ENCODE measurements at regions not wholly inside any gene's neighbourhood (a gene's known extent, or its start where the extent isn't known, plus 50 kb on each side); places are given as distances from the start of the nearest gene placed in this dataset.

DNA sequence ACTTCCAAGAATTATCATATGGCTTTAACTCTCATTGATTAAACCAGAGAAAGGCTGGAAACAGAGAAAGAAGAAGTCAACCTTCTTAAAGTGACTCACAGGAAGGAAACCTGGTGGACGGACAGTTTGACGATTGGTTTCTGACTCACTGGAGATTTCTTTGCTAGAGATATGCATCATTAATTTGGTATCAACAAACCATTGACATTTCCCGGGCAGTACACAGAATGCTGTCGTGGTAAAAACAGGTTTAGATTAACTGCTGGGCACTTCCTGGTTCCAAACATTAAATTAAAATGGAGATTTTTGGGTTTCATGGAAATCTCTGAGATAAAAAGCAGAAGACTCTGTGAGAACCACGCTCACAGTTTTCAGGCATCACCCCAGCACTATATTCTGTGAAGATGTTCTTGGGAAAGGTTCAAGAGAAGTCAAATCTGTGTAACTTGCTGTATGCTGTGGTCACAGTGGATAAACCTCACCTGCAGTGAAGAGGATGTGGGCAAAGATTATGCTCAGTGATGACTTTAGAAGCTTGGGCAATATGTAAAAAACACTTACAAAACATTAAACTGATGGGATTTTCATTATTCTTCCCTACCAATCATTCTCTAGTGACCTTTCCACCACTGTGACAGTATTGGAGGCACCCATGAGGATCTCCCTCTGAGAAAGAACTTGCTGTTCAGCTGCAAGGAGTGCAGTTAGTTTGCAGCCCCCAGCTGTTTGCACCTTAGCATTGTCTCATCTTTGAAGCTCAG, 61.1 kb upstream of the CD44 start:
- DNase-seq (ENCODE audit: low read depth) = no peak

GRCh38 chr11:35078470-35078735, 60.6 kb upstream of the CD44 start:
- no peak for DNase-seq (ENCODE audit: low read depth)

DNA sequence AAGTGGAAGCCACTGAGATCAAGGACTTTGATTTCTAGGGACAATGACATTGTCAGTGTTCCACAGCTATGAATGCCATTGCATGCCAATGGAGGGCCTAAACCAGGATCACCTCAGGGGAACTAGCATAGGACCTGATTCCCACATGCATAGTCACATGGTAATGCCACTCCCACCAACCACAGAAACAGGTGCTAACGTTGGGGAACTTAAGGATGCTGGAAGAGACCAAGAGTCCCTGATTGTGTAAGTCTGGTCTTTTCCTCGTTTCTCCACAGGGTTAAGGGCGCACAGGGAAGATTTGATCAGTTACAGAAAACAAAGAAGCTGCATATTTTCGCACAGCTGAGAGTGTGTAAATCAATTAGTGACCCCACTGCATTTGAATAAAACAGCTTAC, 59.4 kb upstream of the CD44 start:
- no peak for DNase-seq (ENCODE audit: low read depth)

- DNase-seq (ENCODE audit: low read depth) = peak; percentile 70
Measured at GRCh38 chr11:35082321-35083180, 56.4 kb upstream of the CD44 start.

DNA sequence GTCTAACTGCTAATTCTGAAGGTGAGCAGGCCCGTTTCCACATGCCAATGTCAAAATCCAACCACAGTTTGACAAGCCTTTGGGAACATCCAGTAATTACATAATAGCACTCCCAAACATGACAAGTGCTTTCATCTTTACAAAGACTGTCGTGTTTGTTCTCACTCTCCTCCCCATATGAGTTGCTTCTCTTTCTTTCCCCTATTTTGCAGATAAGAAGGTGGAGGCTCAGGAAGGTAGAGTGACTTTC, 55.9 kb upstream of the CD44 start:
- no peak for DNase-seq (ENCODE audit: low read depth)

DNA sequence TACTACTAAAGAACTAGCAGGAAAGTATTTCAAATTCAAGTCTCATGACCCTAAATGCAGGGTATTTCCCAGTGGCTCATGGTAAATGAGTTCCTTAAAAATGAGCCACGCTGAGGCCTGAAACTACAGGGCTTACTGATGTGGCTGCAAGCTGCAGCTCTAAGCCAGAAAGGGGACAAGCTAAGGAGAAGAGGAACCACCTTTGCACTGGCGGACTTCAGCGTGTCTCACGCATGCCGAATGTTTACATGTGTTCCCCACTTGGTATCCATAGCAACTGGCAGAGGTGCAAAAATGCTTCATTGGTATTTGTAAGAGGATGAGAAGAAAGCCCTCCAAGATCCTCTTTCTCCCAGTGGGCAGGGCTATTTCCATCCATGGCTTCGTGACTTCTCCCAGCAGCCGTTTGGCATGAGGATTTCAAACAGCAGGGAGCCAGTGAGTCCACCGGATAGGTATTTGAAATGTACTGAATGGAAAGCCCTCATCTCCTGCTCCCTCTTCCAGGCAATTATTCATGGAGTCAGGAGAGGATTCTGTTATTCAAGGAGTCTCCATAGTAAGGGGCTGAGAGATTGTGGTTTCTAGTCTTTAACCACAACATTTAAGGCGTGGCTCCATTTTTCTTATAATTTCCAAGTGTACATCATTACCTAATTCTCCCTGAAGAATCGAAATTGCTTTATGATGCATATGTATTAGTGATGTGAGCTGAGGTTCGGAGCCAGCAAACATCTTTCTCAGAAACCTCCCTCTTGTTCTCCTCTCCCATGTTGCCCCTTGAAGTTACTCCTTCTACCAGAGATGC, 55.3 kb upstream of the CD44 start:
- peak; percentile 40 for DNase-seq (ENCODE audit: low read depth)

GRCh38 chr11:35084817-35085440, 54.0 kb upstream of the CD44 start:
- DNase-seq (ENCODE audit: low read depth) = no peak

- no peak for DNase-seq (ENCODE audit: low read depth)
Measured at GRCh38 chr11:35085531-35086165, 53.3 kb upstream of the CD44 start.

DNA sequence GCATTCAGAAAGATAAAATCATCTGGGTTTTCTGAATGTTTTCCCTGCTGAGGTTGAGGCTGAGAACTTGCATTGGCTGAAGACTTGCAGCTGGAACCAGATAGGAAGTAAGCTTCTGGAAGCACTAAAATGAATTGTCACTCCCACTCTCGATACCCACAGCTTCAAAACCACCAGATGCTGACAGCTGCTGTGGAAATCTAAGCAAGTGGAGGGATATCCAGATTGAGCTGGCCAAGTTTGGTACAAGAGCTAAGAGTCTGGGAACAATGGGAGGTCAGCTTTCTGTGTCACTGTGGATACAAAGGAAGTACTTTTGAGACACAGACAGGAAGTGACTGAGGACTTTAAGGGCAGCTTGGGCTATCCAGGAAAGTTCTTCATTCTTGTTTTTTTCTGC, 51.3 kb upstream of the CD44 start:
- DNase-seq (ENCODE audit: low read depth) = no peak

GRCh38 chr11:35088226-35088625, 50.7 kb upstream of the CD44 start:
- DNase-seq (ENCODE audit: low read depth) = no peak

GRCh38 chr11:35088676-35089075, 50.3 kb upstream of the CD44 start:
- DNase-seq (ENCODE audit: low read depth) = no peak
